ENCODE measurements at regions not wholly inside any gene's neighbourhood (a gene's known extent, or its start where the extent isn't known, plus 50 kb on each side); places are given as distances from the start of the nearest gene placed in this dataset.
"Not testable (repeated sequence)": the region's sequence is repeated elsewhere in the genome, so short reads cannot be mapped to it uniquely, and the experiment has no call there.

- DNase-seq, result no peak
Observed at GRCh38 chr12:17695495-17695894, 394.5 kb downstream of the RERGL start.

DNA sequence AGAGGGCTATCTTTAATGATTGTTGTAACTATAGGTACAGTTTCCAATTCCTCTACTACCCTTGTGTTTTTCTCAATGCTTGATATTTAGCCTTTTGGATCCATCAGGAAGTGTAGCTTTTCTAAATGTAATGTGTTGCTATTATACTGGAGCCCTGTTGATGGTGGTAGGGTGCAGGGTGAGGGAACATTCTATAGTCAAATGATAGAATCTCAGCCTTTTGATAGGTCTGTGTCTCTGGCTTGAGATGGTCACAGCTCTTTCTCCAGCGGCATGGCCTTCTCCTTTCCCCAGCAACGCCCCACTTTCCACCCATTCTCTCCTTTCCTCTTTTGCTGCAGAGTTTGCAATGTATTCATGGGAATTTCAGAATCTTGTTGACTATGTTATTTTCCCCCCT, 398.6 kb downstream of the RERGL start:
- DNase-seq, result no peak

DNA sequence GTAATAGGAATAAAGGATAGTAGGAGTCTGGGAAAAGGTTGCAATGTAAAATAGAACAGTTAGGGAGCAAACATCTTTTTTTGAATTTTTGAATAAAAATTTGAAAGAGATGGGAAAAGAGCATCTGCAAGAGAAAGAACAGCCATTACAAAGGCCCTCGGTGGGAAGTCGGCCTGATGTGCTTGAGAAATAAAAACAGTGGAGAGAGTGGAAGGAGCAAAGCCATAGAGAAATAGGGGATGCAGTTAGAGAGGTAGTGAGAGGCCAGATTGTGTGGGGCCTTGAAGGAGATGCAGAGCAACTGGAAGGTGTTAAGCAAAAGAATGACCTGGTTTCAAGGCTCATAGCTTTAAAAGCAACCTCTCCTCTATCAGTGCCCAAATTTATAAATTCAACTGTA, 409.8 kb downstream of the RERGL start:
- no peak for DNase-seq

DNA sequence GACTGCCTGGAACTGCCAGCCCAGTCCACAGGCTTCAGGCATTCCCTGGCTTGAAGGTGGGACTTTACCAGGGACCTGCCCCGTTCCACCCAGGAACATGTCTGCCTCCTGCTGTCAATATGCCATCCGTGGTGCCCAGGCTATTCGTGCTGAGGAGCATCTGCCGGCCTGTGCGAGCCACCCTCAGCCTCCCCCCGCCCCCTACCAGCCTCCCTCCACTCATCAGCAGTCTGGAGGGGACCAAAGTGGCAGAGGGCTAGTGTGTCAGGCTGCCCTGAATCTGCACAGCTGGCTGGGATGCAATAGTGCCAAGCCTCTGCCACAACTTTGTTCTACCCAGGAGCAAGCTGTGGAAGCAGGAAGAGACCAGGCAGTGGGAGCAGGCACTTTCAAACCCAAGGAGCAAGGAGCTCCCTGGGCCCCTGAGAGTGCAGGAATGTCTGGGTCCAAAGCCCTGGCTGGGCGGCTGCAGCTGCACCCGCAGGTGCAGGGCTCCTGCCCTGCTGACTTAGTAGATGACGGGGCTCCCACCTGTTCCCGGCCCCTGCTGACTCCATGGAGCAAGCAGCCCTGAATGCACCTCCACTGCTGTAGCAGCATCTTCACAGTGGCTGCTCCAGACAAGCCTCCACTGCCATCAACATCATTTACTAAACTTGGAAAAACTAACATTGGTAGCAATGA, 423.2 kb downstream of the RERGL start:
- DNase-seq, result no peak

DNA sequence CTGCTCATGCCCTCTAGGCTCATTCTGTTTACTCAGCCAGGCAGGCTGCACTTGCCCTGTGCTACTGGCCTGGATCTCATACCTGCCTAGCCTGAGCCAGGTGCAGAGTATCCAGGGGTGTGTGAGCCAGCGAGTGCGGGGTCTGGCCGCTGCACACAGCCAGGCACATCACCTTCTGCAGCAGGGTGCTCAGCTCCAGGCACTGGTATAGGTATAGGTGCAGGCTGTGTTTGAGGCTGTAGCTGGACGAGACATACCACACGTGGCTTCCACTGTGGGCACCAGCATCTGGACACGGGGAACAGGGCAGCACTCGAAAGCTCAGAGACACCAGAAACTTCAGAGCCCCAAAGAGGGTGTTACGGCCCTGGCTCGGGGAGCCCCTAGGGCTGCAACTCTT, 424.2 kb downstream of the RERGL start:
- DNase-seq, result no peak

DNA sequence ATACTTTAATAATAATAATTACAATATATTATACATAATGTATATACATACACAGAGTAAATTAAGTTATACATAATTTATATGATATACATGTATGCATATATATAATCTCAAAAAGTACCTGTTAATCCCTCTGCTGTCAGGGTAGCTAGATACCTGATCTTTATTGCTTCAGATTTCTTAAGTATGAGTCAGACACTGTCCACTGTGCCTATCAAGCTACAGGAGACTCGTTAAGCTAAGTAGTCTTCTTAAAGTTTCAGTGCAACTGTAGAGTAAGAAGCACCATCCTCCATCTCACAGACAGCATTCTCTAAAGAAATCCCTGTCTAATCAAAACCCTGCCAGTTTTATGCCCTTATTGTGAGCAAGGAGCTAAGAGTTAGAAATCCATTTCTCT, 428.7 kb downstream of the RERGL start:
- no peak for DNase-seq

DNA sequence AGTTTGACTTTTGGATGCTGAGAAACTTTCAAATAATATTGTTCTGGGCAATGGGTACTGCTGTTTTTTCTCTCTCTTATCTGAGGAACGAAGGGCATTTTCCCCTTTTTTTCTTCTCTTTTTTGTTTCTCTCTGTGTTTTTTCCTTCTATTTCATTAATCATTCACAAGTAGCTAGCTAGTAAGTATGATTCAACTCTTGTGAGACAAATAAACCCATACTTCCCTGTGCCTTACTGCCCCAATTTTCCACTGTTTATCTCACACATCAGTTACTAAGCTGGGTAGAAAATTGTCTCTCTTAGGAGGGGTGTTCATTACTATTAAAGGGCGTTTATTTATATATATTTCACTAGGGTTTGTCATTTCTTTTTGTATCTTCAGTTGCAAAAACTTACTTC, 437.6 kb downstream of the RERGL start:
- no peak for DNase-seq

DNA sequence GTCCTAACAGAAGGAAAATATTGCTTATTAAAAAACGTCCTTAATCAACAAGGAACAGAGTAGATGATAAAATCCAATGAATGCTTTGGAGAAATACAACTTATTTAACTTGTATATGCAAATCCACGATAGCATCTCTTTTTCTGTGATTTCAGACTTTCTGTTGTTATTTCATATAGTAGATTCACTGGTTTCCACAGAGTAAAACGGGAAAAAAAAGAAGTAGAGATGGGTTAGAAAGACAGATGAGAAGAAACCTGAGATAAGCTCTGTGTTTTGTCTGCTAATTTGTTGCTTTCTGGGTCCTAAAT, 447.7 kb downstream of the RERGL start:
- DNase-seq, result no peak

- DNase-seq, result no peak
Observed at GRCh38 chr12:17640615-17641014, 449.4 kb downstream of the RERGL start.

GRCh38 chr12:17618831-17619230, 471.2 kb downstream of the RERGL start:
- no peak for DNase-seq

GRCh38 chr12:17609701-17610100, 480.3 kb downstream of the RERGL start:
- DNase-seq, result no peak

GRCh38 chr12:17609153-17609552, 480.8 kb downstream of the RERGL start:
- no peak for DNase-seq

DNA sequence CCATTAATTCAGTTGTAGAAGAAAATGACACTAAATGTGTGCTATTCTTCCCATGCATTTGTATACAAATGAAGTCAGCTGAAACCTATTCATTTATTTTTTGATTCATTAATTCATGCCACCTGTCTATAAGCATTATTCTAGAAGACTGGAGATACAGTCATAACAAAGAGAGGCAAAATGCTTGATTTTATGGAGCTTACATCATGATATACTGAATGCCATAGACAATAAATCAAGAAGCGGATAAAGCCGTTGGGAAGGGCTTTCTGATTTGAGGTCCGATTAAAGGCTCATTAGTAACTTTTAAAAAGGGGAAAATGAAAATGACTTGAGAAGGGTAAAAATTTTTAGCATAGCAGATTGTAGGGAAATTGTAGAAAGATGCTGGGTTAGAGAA, 494.9 kb downstream of the RERGL start:
- DNase-seq, result no peak

DNA sequence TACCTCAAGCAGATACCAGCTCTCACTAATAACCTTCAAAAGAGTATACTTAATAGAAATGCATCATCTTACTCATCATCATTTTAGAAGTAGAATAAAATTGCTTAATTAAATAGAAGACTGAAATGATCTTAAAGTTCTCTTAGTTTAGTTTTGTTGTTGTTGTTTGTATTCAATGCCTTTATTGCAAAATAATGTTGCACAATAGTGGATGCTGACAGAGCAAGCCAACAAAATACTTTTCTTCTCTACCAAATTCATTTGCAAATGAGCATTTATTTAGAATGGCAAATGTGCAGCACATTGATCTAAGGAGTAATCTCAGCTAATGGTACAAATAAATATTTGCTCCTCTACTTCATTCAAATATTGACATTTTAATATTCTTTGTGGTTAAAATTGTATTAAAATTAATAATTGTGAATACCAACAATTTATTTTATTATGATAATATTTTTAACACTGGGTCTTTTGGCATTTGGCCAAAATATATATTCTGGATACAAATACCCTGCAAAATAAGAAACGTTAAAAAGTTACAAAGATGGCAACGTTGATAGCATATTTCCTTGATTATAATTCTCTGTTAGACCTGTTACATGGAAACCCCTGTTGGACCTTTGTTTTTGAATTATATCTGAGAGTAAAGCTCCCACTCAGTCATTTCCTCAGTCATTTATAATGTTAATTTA, 496.1 kb downstream of the RERGL start:
- no peak for DNase-seq

GRCh38 chr12:17592472-17592871, 497.5 kb downstream of the RERGL start:
- no peak for DNase-seq

DNA sequence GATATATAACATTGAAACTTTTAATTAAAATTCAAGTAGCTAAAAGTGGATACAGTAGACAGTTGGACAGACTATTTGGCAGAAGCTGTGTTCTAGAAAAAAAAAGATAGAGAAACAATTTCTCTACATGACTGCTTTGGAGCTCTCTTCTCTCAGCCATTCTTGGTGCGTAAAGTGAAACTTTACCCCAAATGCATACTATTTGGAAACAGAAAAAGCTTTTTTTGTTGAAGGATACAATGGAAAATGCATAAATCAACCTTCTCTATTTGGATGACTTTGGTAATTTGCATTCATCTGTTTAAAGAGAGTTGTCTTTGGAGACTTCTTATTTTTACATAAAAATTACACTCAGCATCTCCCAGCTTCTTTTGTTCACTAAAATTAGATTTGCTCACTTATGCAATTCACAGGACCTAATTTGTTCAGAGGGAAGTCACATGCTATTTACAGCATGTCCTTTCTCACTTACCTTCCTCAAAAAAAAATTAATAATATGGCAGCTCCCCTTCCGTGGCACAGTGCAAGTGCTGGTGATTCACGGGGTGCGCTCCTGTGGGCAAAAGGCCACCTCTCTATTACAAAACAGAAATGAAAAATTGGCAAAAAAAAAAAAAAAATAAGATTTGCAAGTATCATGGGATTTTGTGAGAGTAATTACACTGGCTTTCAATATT, 498.9 kb downstream of the RERGL start:
- DNase-seq, result no peak

- no peak for DNase-seq
Observed at GRCh38 chr12:17588968-17589367, 501.0 kb downstream of the RERGL start.

GRCh38 chr12:17579205-17580026, 510.6 kb downstream of the RERGL start:
- DNase-seq, result no peak

GRCh38 chr12:17577405-17577804, 512.6 kb downstream of the RERGL start:
- no peak for DNase-seq

DNA sequence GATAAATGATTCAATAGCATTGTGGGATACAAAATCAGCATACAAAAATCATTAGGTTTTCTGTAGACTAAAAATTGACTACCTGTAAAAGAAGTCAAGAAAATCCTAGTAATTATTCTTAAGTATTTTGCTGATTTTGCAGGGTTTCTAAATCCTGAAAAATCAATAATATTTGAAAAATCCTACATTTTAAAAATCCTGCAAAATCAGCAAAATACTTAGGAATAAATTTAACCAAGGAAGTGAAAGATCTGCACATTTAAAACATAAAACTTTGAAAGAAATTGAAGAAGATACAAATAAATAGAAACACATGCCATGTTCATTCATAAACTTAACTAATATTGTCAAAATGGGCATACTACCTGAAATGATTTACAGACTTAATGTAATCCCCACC, 517.7 kb downstream of the RERGL start:
- no peak for DNase-seq

DNA sequence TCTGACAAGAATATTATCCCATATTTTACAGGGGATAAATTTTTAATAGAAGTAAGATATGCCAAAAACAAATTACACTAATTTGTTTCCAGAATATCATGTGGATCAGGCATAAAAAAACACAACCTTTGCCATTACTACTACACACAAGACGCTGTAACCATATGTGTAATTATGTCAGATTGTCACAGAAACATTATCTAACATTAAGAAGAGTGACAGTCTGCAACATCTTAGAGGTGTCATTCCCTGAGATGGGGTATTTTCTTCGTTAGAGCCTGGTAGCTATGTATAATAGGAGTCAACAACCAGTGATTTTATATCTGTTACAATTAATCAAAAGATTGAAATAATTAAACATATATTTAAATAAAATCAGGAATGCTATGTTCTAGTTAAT, 518.9 kb downstream of the RERGL start:
- DNase-seq, result no peak

DNA sequence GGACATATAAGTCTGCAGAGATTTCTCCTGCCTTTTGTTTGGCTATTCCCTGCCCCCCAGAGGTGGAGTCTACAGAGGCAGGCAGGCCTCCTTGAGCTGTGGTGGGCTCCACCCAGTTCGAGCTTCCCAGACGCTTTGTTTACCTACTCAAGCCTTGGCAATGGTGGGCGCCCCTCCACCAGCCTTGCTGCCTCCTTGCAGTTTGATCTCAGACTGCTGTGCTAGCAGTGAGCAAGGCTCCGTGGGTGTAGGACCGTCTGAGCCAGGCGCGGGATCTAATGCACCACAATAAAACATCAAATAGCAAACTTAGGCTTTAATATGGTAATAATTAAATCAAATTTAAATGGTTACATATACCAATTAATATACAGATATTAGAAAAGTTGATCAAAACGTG, 525.4 kb downstream of the RERGL start:
- DNase-seq, result not testable (repeated sequence)

GRCh38 chr12:17550011-17550410, 540.0 kb downstream of the RERGL start:
- no peak for DNase-seq
